Osteocyte (in vitro differentiated cells): ENCODE measurements at regions not wholly inside any gene's neighbourhood (a gene's known extent, or its start where the extent isn't known, plus 50 kb on each side); places are given as distances from the start of the nearest gene placed in this dataset.

Source experiments
- DNase-seq: peaks from one replicate; pipeline ENCODE4 v3.0.0; 2021; ENCODE audit warnings: mixed read lengths; ENCODE audit not compliant: unreplicated experiment; ENCODE audit errors: extremely low spot score
- H3K27ac Mint-ChIP-seq: one replicate; pipeline ENCODE4 v1.8.0; 2021; ENCODE audit warnings: mild to moderate bottlenecking, mixed read lengths; ENCODE audit not compliant: unreplicated experiment
- H3K27me3 Mint-ChIP-seq: one replicate; pipeline ENCODE4 v1.8.0; 2021; ENCODE audit warnings: mixed read lengths; ENCODE audit not compliant: unreplicated experiment
- H3K36me3 Mint-ChIP-seq: one replicate; pipeline ENCODE4 v1.8.0; 2021; ENCODE audit warnings: mixed read lengths; ENCODE audit not compliant: unreplicated experiment
- H3K4me1 Mint-ChIP-seq: one replicate; pipeline ENCODE4 v1.8.0; 2021; ENCODE audit warnings: mixed read lengths; ENCODE audit not compliant: unreplicated experiment
- H3K4me3 Mint-ChIP-seq: one replicate; pipeline ENCODE4 v1.8.0; 2021; ENCODE audit warnings: mild to moderate bottlenecking, moderate library complexity, mixed read lengths; ENCODE audit not compliant: unreplicated experiment
- H3K9me3 Mint-ChIP-seq: one replicate; pipeline ENCODE4 v1.8.0; 2021; ENCODE audit warnings: mixed read lengths; ENCODE audit not compliant: unreplicated experiment
- CTCF ChIP-seq: fragments of 200-600 bp; sonication (generic); IDR thresholded peaks from 2 replicates; pipeline ENCODE4 v1.5.0; 2021; ENCODE audit warnings: antibody characterized with exemption, mild to moderate bottlenecking, moderate library complexity

GRCh38 chr7:67729771-67730170, 733.1 kb downstream of the TYW1 start:
- DNase-seq = no peak
- no peaks in the 10 kb centered on the region for H3K27me3 Mint-ChIP-seq
- no peaks in the 10 kb centered on the region for H3K4me1 Mint-ChIP-seq
- H3K27ac Mint-ChIP-seq = no peak overlapping the region
- H3K36me3 Mint-ChIP-seq = no peaks in the 10 kb centered on the region
- no peak for TF ChIP-seq CTCF
- H3K9me3 Mint-ChIP-seq = peaks cover 37% of the 10 kb centered on the region
- no peak overlapping the region for H3K4me3 Mint-ChIP-seq

- TF ChIP-seq CTCF = no peak
- Mint-ChIP-seq H3K27ac (no peak overlapping the region), H3K36me3 (no peaks in the 10 kb centered on the region), H3K9me3 (peaks cover 25% of the 10 kb centered on the region), H3K4me3 (no peak overlapping the region), H3K27me3 (no peaks in the 10 kb centered on the region), H3K4me1 (no peaks in the 10 kb centered on the region)
- no peak for DNase-seq
These were observed 735.1 kb downstream of the TYW1 start for GRCh38 chr7:67731704-67732103.

- DNase-seq = no peak
- Mint-ChIP-seq H3K4me3 (no peak overlapping the region), H3K36me3 (no peaks in the 10 kb centered on the region)
These were observed 736.3 kb downstream of the TYW1 start for GRCh38 chr7:67732898-67733297.

GRCh38 chr7:67738145-67738544, 741.5 kb downstream of the TYW1 start:
- Mint-ChIP-seq H3K4me1 (no peaks in the 10 kb centered on the region), H3K36me3 (no peaks in the 10 kb centered on the region), H3K9me3 (peaks cover 22% of the 10 kb centered on the region), H3K4me3 (no peak overlapping the region), H3K27me3 (no peaks in the 10 kb centered on the region), H3K27ac (no peak overlapping the region)
- DNase-seq = no peak
- no peak for TF ChIP-seq CTCF

More at GRCh38 chr7:67732898-67733297, 736.3 kb downstream of the TYW1 start:
- H3K4me1 Mint-ChIP-seq = no peaks in the 10 kb centered on the region
- no peak for TF ChIP-seq CTCF
- H3K27ac Mint-ChIP-seq = no peak overlapping the region
- H3K9me3 Mint-ChIP-seq = peaks cover 31% of the 10 kb centered on the region
- no peaks in the 10 kb centered on the region for H3K27me3 Mint-ChIP-seq

- Mint-ChIP-seq H3K36me3 (no peaks in the 10 kb centered on the region), H3K27ac (no peak overlapping the region), H3K27me3 (no peaks in the 10 kb centered on the region), H3K9me3 (peaks cover 22% of the 10 kb centered on the region), H3K4me3 (no peak overlapping the region), H3K4me1 (no peaks in the 10 kb centered on the region)
- DNase-seq = no peak
- TF ChIP-seq CTCF = no peak
These were observed 742.3 kb downstream of the TYW1 start for GRCh38 chr7:67738958-67739357.
